ENCODE measurements at regions not wholly inside any gene's neighbourhood (a gene's known extent, or its start where the extent isn't known, plus 50 kb on each side); places are given as distances from the start of the nearest gene placed in this dataset.

GRCh38 chr2:14136030-14136429 is 496.5 kb upstream of the LRATD1 start:
- H3K23ac ChIP-seq (ENCODE audit: insufficient read length, low read depth, low read length), result no peak overlapping the region
- H3K79me1 ChIP-seq (ENCODE audit: insufficient read depth, low read depth, low read length, poor library complexity, severe bottlenecking), result no peaks in the 10 kb centered on the region
- Mint-ChIP-seq H3K36me3 (ENCODE audit: insufficient read depth in 1 of 3, low read depth in 3 of 3) (no peaks in the 10 kb centered on the region; a peak in 1 of 7 replicates), H3K27me3 (ENCODE audit: low read depth) (no peaks in the 10 kb centered on the region; the same call in 1 of the 2 replicates), H3K4me1 (peaks cover 7 to 10% of the 10 kb centered on the region in 2 experiments), H3K27ac (no peak overlapping the region), H3K9me3 (peaks cover 0 to 4% of the 10 kb centered on the region in 2 experiments; a peak in 1 of 5 replicates), H3K4me3 (no peak overlapping the region)
- no peak overlapping the region for H3K56ac ChIP-seq (ENCODE audit: insufficient read length, low read depth, low read length)
- no peaks in the 10 kb centered on the region for H3K23me2 ChIP-seq (ENCODE audit: insufficient read length, low read depth, low read length, poor library complexity, severe bottlenecking)
- H2AFZ ChIP-seq (ENCODE audit: low read length), result no peak overlapping the region
- H3K4ac ChIP-seq (ENCODE audit: low read depth, low read length), result no peak overlapping the region
- H2BK5ac ChIP-seq (ENCODE audit: insufficient read length, low read length), result no peak overlapping the region
- no peak overlapping the region for H3K18ac ChIP-seq (ENCODE audit: insufficient read length, low read depth, low read length)
- no peak overlapping the region for H2BK20ac ChIP-seq (ENCODE audit: low read depth, low read length, poor library complexity, severe bottlenecking)
- H3K4me1 ChIP-seq (ENCODE audit: insufficient read depth, low read length), result no peaks in the 10 kb centered on the region
- no peaks in the 10 kb centered on the region for H3K27me3 ChIP-seq (ENCODE audit: insufficient read depth, low read length)
- H3K27ac ChIP-seq (ENCODE audit: insufficient read length, low read depth, low read length), result no peak overlapping the region
- H4K5ac ChIP-seq (ENCODE audit: insufficient read length, low read depth, low read length), result no peak overlapping the region
- H3K14ac ChIP-seq (ENCODE audit: insufficient read depth, low read length), result no peak overlapping the region
- no peak overlapping the region for H4K91ac ChIP-seq (ENCODE audit: insufficient read length, low read depth, low read length)
- no peak overlapping the region for H3T11ph ChIP-seq (ENCODE audit: low read length)
- no peak overlapping the region for H2BK12ac ChIP-seq (ENCODE audit: insufficient read length, low read depth, low read length)
- no peak overlapping the region for H4K8ac ChIP-seq (replicated peaks; ENCODE audit: insufficient read length, low read depth, low read length)
- no peaks in the 10 kb centered on the region for H3K9me3 ChIP-seq (ENCODE audit: control insufficient read depth, low read depth, low read length)
- H2BK120ac ChIP-seq (ENCODE audit: low read depth, low read length, poor library complexity, severe bottlenecking), result no peak overlapping the region
- no peak overlapping the region for H2AK5ac ChIP-seq (ENCODE audit: insufficient read length, low read length)
- no CpG with 5 or more reads among the region's 2 CpGs for WGBS (ENCODE audit: extremely low coverage, insufficient read length, low lambda C conversion rate)
- no peak overlapping the region for H3K9ac ChIP-seq (ENCODE audit: extremely low read depth, insufficient read length, low read length)
- DNase-seq, result no peak
- H2BK15ac ChIP-seq (ENCODE audit: low read depth, low read length), result no peak overlapping the region
- no peaks in the 10 kb centered on the region for H3K79me2 ChIP-seq (ENCODE audit: insufficient read depth, low read length)
- no peaks in the 10 kb centered on the region for H4K20me1 ChIP-seq (ENCODE audit: control insufficient read depth, insufficient read depth, insufficient read length)
- H3K4me2 ChIP-seq (ENCODE audit: insufficient read depth, insufficient read length, low read length), result no peak overlapping the region
- no peak for TF ChIP-seq CTCF (conservative IDR thresholded peaks at IDR 0.05)
